ENCODE measurements at regions not wholly inside any gene's neighbourhood (a gene's known extent, or its start where the extent isn't known, plus 50 kb on each side); places are given as distances from the start of the nearest gene placed in this dataset.

DNA sequence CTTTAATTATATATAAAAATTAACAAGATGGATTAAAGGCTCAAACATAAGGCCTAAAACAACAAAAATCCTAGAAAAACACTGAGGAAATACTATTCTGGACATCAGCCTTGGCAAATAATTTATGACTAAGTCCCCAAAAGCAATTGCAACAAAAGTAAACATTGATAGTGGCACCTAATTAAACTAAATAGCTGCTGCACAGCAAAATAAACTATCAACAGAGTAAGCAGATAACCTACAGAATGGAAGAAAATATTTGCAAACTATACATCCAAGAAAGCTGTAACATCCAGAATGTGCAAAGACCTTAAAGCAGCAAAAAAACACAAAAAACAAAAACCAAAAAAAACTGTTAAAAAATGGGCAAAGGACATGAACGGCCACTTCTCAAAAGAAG, 384.0 kb upstream of the SEMA3D start:
- Histone ChIP-seq H3K4me1 (no peaks in the 10 kb centered on the region), H3K4me3 (no peak overlapping the region), H3K27me3 (no peaks in the 10 kb centered on the region), H3K27ac (no peak overlapping the region), H3K9me3 (peaks cover 0 to 6% (median 0%) of the 10 kb centered on the region in 12 donors), H3K36me3 (no peaks in the 10 kb centered on the region)
- DNase-seq = no peak
- TF ChIP-seq, protein P1, sequence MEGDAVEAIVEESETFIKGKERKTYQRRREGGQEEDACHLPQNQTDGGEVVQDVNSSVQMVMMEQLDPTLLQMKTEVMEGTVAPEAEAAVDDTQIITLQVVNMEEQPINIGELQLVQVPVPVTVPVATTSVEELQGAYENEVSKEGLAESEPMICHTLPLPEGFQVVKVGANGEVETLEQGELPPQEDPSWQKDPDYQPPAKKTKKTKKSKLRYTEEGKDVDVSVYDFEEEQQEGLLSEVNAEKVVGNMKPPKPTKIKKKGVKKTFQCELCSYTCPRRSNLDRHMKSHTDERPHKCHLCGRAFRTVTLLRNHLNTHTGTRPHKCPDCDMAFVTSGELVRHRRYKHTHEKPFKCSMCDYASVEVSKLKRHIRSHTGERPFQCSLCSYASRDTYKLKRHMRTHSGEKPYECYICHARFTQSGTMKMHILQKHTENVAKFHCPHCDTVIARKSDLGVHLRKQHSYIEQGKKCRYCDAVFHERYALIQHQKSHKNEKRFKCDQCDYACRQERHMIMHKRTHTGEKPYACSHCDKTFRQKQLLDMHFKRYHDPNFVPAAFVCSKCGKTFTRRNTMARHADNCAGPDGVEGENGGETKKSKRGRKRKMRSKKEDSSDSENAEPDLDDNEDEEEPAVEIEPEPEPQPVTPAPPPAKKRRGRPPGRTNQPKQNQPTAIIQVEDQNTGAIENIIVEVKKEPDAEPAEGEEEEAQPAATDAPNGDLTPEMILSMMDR (IDR thresholded peaks at IDR 0.05) = no peak
- TF ChIP-seq POLR2A (IDR thresholded peaks at IDR 0.05) = no peak
- ATAC-seq = no peak
- intact Hi-C loops (cut with DNase I) = no loop called here
- 74 to 88% (median 77%) methylated on average over 1 of the region's 1 CpG for WGBS, 4 donors

DNA sequence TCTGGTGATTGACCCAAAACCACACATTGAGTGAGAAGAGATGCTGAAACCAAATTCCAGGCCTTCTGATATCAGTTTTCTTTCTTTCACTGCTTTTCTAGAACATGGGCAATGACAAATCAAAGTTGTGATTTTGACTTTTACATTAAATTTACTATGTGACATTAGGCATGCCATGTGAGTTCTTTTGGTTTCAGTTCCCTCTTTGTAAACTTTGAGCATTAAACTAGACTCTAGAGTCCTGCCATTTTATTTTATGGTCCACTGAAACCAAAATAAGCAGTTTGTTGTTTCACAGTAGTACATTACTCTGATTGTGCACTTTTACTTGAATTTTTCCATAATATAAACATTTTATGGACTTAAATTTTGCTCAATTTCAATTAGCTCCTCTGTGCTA, 381.1 kb upstream of the SEMA3D start:
- DNase-seq (no peak), ATAC-seq (no peak)
- TF ChIP-seq, protein P1 (IDR thresholded peaks at IDR 0.05) = no peak
- no peak for TF ChIP-seq POLR2A (IDR thresholded peaks at IDR 0.05)
- H3K9me3 ChIP-seq = peaks cover 0 to 6% (median 0%) of the 10 kb centered on the region in 12 donors
- no peaks in the 10 kb centered on the region for H3K27me3 ChIP-seq
- no peak overlapping the region for H3K4me3 ChIP-seq
- no peak overlapping the region for H3K27ac ChIP-seq
- no peaks in the 10 kb centered on the region for H3K4me1 ChIP-seq
- H3K36me3 ChIP-seq = no peaks in the 10 kb centered on the region
- intact Hi-C loops (cut with DNase I) = no loop called here

DNA sequence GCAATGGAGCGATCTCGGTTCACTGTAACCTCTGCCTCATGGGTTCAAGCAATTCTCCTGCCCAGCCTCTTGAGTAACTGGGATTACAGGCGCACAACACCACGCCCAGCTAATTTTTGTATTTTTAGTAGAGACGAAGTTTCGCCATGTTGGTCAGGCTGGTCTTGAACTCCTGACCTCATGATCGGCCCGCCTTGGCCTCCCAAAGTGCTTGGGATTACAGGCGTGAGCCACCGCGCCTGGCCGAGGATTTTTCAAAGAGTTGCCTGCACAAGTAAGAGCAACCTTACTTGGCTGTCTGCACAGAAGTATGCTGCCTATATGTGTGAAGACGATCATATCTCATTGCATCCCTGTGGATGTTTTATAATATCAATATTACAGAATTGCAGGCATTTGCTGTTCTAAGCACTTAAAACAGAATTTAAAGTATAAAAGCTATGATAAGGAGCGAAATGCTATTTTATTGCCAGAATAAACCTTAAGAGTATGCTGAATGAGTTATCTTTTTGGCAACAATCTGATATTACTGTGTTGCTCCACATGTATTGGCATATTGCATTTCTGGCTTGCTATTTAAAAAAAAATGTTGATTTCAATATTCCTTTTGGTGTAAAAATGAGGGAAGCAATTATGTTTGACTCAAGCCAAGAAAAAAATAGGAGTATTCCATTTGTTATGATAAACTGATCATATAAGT, 379.4 kb upstream of the SEMA3D start:
- no peak overlapping the region for H3K4me3 ChIP-seq
- no peaks in the 10 kb centered on the region for H3K27me3 ChIP-seq
- no peak overlapping the region for H3K27ac ChIP-seq
- no peak for DNase-seq
- peaks cover 0 to 6% (median 0%) of the 10 kb centered on the region in 12 donors for H3K9me3 ChIP-seq
- no peaks in the 10 kb centered on the region for H3K4me1 ChIP-seq
- intact Hi-C loops (cut with DNase I) = no loop called here
- H3K36me3 ChIP-seq = no peaks in the 10 kb centered on the region
- WGBS, 4 donors = 84 to 95% (median 94%) methylated on average over 14 of the region's 14 CpGs
- no peak for ATAC-seq
- no peak for TF ChIP-seq POLR2A (IDR thresholded peaks at IDR 0.05)
- TF ChIP-seq, protein P1 (IDR thresholded peaks at IDR 0.05) = no peak

DNA sequence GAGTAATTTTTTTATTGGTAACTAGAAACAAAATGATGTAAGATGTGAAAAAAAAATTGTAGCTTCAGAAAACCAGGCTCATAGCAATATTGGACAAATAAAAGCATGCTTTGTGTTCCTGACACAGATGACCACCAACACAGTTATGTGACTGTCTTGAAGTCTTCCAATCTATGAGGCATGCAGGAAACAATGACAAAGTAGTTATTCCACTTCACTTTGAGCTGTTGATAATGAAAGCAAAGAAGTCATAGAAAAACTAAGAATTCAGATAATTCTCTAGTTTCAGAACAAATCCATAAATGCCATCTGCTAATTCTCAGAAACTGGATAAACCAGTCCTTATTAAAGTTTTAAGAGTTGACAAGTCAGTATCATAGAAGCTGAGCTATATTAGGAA, 378.4 kb upstream of the SEMA3D start:
- Histone ChIP-seq H3K9me3 (peaks cover 0 to 6% (median 0%) of the 10 kb centered on the region in 12 donors), H3K27me3 (no peaks in the 10 kb centered on the region), H3K4me3 (no peak overlapping the region), H3K36me3 (no peaks in the 10 kb centered on the region), H3K27ac (no peak overlapping the region), H3K4me1 (no peaks in the 10 kb centered on the region)
- TF ChIP-seq, protein P1 (IDR thresholded peaks at IDR 0.05) = no peak
- no peak for TF ChIP-seq POLR2A (IDR thresholded peaks at IDR 0.05)
- intact Hi-C loops (cut with DNase I) = no loop called here
- DNase-seq = no peak
- no peak for ATAC-seq

All from heart left ventricle (tissue), 16 donors.